NB4 (cell line): ENCODE measurements at regions not wholly inside any gene's neighbourhood (a gene's known extent, or its start where the extent isn't known, plus 50 kb on each side); places are given as distances from the start of the nearest gene placed in this dataset.
"Not testable (repeated sequence)": the region's sequence is repeated elsewhere in the genome, so short reads cannot be mapped to it uniquely, and the experiment has no call there.

Experiments
- DNase-seq: peaks from one replicate; pipeline ENCODE4 v3.0.0; 2010; ENCODE audit warnings: low read depth
- H3K4me3 ChIP-seq: one replicate; pipeline ENCODE4 v1.5.1; 2011; ENCODE audit warnings: mild to moderate bottlenecking, low read depth, low read length, moderate library complexity
- CTCF ChIP-seq: IDR thresholded peaks from one replicate; pipeline ENCODE4 v1.5.1; 2012; ENCODE audit warnings: low read depth, low read length
- MAX ChIP-seq: IDR thresholded peaks from 2 replicates; pipeline ENCODE4 v1.6.1; 2011; ENCODE audit warnings: low read depth, low read length
- MYC ChIP-seq: IDR thresholded peaks from 2 replicates; pipeline ENCODE4 v1.6.1; 2011; ENCODE audit warnings: low read depth, low read length
- POLR2A ChIP-seq: IDR thresholded peaks from 2 replicates; pipeline ENCODE4 v1.6.1; 2011; ENCODE audit warnings: mild to moderate bottlenecking; ENCODE audit not compliant: insufficient read length; ENCODE audit errors: extremely low read depth

DNA sequence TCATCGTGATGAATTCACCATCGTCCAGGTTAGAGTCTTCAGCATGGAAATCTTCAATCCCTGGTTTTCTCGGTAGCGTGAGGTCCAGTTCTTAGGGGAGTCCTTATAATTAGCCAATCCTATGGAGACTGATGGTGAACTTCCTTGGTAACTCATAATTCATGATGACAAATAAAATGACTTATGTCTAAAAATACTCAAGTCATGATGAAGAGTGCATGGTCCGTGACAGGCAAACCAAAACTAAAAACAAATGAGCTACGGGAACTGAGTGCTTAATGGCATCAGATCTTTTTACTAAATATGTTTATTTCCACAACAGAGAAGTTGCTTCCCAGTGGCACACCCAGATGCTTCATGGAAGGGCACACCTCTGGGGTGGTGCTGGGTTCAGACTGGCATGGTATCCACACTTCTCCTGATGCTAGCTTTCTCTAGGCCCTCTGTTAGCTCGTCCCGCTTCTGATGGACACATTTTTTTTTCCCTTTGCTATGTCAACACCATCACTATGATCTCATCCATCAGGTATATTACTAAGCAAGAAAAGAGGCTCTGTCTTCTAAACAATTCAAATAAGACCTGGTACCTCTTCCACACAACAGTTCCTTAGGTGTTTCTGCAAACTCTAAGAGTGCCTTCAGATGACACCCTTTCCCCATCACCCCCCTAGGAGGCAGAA, 92.8 kb upstream of the NEDD4L start:
- DNase-seq = no peak
- TF ChIP-seq CTCF (no peak), MYC (no peak), POLR2A (no peak), MAX (no peak)
- H3K4me3 ChIP-seq = no peak overlapping the region

- TF ChIP-seq MAX = no peak
- no peak for TF ChIP-seq MYC
- no peak for TF ChIP-seq CTCF
- no peak for TF ChIP-seq POLR2A
- no peak overlapping the region for H3K4me3 ChIP-seq
- no peak for DNase-seq
Measured at GRCh38 chr18:57950542-57950941, 93.5 kb upstream of the NEDD4L start.

DNA sequence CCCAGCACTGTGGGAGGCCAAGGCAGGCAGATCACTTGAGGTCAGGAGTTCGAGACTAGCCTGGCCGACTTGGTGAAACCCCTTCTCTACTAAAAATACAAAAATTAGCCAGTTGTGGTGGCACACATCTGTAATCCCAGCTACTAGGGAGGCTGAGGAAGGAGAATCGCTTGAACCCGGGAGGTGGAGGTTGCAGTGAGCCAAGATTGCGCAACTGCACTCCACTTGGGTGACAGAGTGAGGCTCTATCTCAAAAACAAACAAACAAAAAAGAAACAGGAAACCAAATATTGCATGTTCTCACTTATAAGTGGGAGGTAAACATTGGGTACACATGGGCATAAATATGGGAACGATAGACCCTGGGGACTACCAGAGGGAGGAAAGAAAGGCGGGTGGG, 94.7 kb upstream of the NEDD4L start:
- H3K4me3 ChIP-seq, DNase-seq: not testable (repeated sequence)

GRCh38 chr18:57947117-57947516, 96.9 kb upstream of the NEDD4L start:
- no peak for TF ChIP-seq MYC
- TF ChIP-seq POLR2A = no peak
- no peak for TF ChIP-seq MAX
- TF ChIP-seq CTCF = no peak
- no peak overlapping the region for H3K4me3 ChIP-seq
- DNase-seq = no peak

GRCh38 chr18:57943723-57944122, 100.3 kb upstream of the NEDD4L start:
- H3K4me3 ChIP-seq = no peak overlapping the region
- TF ChIP-seq CTCF (no peak), MAX (no peak), POLR2A (no peak), MYC (no peak)
- DNase-seq = no peak

- no peak for TF ChIP-seq MAX
- no peak overlapping the region for H3K4me3 ChIP-seq
- peak; percentile 4 for DNase-seq
Measured at GRCh38 chr18:57942493-57942892, 101.5 kb upstream of the NEDD4L start.

- DNase-seq = no peak
- no peak for TF ChIP-seq MYC
- TF ChIP-seq POLR2A = no peak
- TF ChIP-seq MAX = no peak
- no peak for TF ChIP-seq CTCF
- H3K4me3 ChIP-seq = no peak overlapping the region
Measured at GRCh38 chr18:57941841-57942489, 102.1 kb upstream of the NEDD4L start.
